ENCODE measurements at regions not wholly inside any gene's neighbourhood (a gene's known extent, or its start where the extent isn't known, plus 50 kb on each side); places are given as distances from the start of the nearest gene placed in this dataset.

- no peaks in the 10 kb centered on the region for H3K4me1 ChIP-seq
- no peak for TF ChIP-seq CTCF (IDR thresholded peaks at IDR 0.05)
- H3K27me3 ChIP-seq, result no peaks in the 10 kb centered on the region
- H3K9me3 ChIP-seq, result no peaks in the 10 kb centered on the region
- no peak for DNase-seq
- H3K4me3 ChIP-seq, result no peak overlapping the region
- no peak for ATAC-seq
- intact Hi-C loops (cut with DNase I), result no loop called here
- no peaks in the 10 kb centered on the region for H3K36me3 ChIP-seq
- H3K27ac ChIP-seq, result no peak overlapping the region
Observed at GRCh38 chr14:104494483-104494882, 85.1 kb upstream of the C14orf180 start.

GRCh38 chr14:104496095-104496494 is 83.5 kb upstream of the C14orf180 start:
- TF ChIP-seq CTCF (IDR thresholded peaks at IDR 0.05), result no peak
- ATAC-seq, result no peak
- H3K9me3 ChIP-seq, result no peaks in the 10 kb centered on the region
- DNase-seq, result no peak
- no peaks in the 10 kb centered on the region for H3K4me1 ChIP-seq
- no peak overlapping the region for H3K27ac ChIP-seq
- H3K4me3 ChIP-seq, result no peak overlapping the region
- intact Hi-C loops (cut with DNase I), result no loop called here
- no peaks in the 10 kb centered on the region for H3K36me3 ChIP-seq
- no peaks in the 10 kb centered on the region for H3K27me3 ChIP-seq

GRCh38 chr14:104499784-104500760 is 79.5 kb upstream of the C14orf180 start:
- no peaks in the 10 kb centered on the region for H3K9me3 ChIP-seq
- H3K27ac ChIP-seq, result no peak overlapping the region
- DNase-seq (peak; percentile 57), ATAC-seq (peak; percentile 26)
- no peak overlapping the region for H3K4me3 ChIP-seq
- no peaks in the 10 kb centered on the region for H3K27me3 ChIP-seq
- H3K4me1 ChIP-seq, result no peaks in the 10 kb centered on the region
- no peak for TF ChIP-seq CTCF (IDR thresholded peaks at IDR 0.05)
- intact Hi-C loops (cut with DNase I), result no loop called here
- no peaks in the 10 kb centered on the region for H3K36me3 ChIP-seq

GRCh38 chr14:104502060-104502459 is 77.5 kb upstream of the C14orf180 start:
- Histone ChIP-seq H3K4me3 (no peak overlapping the region), H3K4me1 (no peaks in the 10 kb centered on the region), H3K36me3 (no peaks in the 10 kb centered on the region), H3K27ac (no peak overlapping the region), H3K27me3 (no peaks in the 10 kb centered on the region), H3K9me3 (no peaks in the 10 kb centered on the region)
- intact Hi-C loops (cut with DNase I), result no loop called here
- DNase-seq (no peak), ATAC-seq (no peak)
- TF ChIP-seq CTCF (IDR thresholded peaks at IDR 0.05), result no peak

- DNase-seq (no peak), ATAC-seq (no peak)
- Histone ChIP-seq H3K36me3 (no peaks in the 10 kb centered on the region), H3K27ac (no peak overlapping the region), H3K9me3 (no peaks in the 10 kb centered on the region), H3K4me1 (no peaks in the 10 kb centered on the region), H3K27me3 (no peaks in the 10 kb centered on the region), H3K4me3 (no peak overlapping the region)
- intact Hi-C loops (cut with DNase I), result no loop called here
- no peak for TF ChIP-seq CTCF (IDR thresholded peaks at IDR 0.05)
Observed at GRCh38 chr14:104503691-104504090, 75.9 kb upstream of the C14orf180 start.
